GM19468 (cell line): ENCODE measurements at regions not wholly inside any gene's neighbourhood (a gene's known extent, or its start where the extent isn't known, plus 50 kb on each side); places are given as distances from the start of the nearest gene placed in this dataset.
"Not testable (repeated sequence)": the region's sequence is repeated elsewhere in the genome, so short reads cannot be mapped to it uniquely, and the experiment has no call there.

Source experiments
- ATAC-seq: cut with Tn5 transposase; IDR thresholded peaks from one replicate; pipeline ENCODE4 v1.9.1; 2021; ENCODE audit warnings: mild to moderate bottlenecking, moderate library complexity, moderate number of reproducible peaks; ENCODE audit not compliant: unreplicated experiment; ENCODE audit errors: extremely low read depth

GRCh38 chr3:110492876-110493275 lies 578.7 kb upstream of the NECTIN3 start:
- ATAC-seq: no peak

DNA sequence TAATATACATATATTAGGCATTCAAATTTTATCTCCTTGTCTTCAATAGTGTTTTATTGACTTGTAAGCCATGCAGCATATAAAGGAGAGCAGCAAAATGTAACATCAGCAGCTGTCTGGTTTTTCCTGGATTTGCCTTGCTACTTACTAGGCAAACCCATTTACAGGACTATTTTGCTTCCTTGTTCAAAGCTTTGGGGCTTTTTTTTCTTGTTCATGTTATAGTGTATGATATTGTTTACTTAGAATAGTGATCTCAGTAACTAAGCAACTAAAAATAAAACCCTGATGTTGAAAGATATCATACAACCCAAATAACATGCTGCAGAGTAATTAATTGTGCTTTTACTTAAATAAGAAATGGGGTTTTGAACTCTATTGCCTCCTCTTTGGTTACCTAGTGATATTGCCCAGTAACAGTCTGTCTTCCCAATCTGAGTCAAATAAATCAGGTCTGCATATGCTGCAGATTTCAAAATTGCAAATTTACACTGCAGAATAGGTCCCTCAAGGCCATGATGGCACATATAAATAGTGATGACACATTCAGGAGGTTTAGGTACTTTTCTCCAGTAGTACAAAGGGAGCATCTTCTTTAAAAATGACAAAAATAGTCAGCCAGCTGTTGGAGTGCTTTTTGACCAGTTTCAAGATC lies 578.1 kb upstream of the NECTIN3 start:
- no peak for ATAC-seq

DNA sequence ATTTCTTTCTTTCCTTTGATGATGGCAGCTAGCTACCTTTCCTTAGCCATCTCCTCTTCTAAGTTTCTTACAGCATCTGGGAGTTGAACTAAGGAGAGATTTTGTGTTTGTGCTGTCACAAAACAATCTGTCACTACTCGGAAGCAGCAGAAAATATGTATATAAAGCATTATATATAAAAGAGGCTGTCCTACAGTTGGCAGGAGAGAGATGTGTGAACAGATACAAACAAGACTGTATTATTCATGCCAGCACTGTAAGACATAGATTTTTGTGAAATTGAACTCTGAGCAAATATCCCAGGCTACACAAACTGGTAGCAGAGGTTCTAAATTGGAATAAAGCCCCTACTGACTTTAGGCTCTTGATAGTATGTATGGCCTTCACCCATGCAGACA lies 577.5 kb upstream of the NECTIN3 start:
- ATAC-seq: no peak

DNA sequence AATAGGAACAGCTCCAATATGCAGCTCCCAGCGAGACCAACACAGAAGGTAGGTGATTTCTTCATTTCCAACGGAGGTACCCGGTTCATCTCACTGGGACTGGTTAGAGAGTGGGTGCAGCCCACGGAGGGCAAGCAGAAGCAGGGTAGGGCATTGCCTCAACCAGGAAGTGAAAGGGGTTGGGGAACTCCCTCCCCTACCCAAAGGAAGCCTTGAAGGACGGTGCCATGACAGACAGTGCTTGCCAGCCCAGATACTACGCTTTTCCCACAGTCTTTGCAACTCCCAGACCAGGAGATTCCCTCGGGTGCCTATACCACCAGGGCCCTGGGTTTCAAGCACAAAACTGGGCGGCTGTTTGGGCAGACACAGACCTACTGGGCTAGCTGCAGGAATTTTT lies 576.9 kb upstream of the NECTIN3 start:
- no peak for ATAC-seq

- ATAC-seq: no peak
These were observed 576.3 kb upstream of the NECTIN3 start for GRCh38 chr3:110495201-110495927.

GRCh38 chr3:110504401-110504800 lies 567.2 kb upstream of the NECTIN3 start:
- no peak for ATAC-seq

- ATAC-seq: no peak
These were observed 566.7 kb upstream of the NECTIN3 start for GRCh38 chr3:110504901-110505300.

- ATAC-seq: no peak
These were observed 564.7 kb upstream of the NECTIN3 start for GRCh38 chr3:110506890-110507289.

DNA sequence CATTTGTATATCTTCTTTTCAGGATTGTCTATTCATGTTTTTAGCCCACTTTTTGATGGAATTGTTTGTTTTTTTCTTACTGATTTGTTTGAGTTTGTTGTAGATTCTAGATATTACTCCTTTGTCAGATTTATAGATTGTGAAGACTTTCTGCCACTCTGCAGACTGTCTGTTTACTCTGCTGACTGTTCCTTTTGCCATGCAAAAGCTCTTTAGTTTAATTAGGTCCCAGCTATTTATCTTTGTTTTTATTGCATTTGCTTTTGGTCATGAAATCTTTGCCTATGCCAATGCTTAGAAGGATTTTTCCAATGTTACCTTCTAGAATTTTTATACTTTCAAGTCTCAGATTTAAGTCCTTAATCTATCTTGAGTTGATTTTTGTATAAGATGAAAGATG lies 564.0 kb upstream of the NECTIN3 start:
- ATAC-seq: not testable (repeated sequence)

GRCh38 chr3:110512961-110513360 lies 558.7 kb upstream of the NECTIN3 start:
- no peak for ATAC-seq

DNA sequence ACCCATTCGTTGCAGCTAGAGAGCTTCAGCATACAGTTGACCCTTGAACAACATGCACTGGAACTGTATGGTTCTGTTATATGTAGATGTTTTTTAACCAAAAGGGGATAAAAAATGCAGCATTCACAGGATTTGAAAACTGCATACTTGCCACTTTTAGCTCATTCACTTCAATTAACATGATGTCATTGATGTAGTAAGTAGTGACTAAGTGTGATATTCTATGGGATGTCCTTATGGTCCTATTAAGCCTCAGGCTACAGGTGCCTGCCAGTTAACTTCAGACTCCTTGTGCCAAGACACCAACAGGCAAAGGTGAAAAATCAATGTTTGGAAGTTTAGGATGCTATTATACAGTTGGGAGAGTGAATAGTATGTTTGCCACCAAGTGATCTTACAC lies 553.6 kb upstream of the NECTIN3 start:
- ATAC-seq: no peak

DNA sequence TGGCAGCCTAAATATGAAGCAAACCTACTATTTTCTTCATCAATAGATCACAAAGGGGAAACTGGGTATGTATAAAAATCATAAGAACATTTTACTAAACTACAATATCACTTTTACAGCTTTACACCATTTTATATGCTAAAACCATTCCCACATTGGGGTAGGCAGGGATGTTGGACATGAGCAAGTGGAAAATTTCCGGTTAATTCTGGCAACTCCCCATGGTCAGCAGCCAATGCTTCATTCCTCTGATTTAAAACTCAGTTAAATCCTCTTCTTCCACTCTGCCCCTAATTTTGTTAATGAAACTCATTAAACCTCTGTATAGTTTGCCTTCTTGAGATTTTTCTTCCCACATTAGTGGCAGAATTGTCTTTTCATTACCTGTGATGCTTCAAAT lies 552.5 kb upstream of the NECTIN3 start:
- ATAC-seq: no peak

- no peak for ATAC-seq
These were observed 550.6 kb upstream of the NECTIN3 start for GRCh38 chr3:110521019-110521418.

- ATAC-seq: not testable (repeated sequence)
These were observed 546.0 kb upstream of the NECTIN3 start for GRCh38 chr3:110525558-110526064.

- ATAC-seq: no peak
These were observed 544.6 kb upstream of the NECTIN3 start for GRCh38 chr3:110526777-110527727.

GRCh38 chr3:110528305-110529121 lies 543.1 kb upstream of the NECTIN3 start:
- no peak for ATAC-seq

GRCh38 chr3:110530902-110531301 lies 540.7 kb upstream of the NECTIN3 start:
- no peak for ATAC-seq

DNA sequence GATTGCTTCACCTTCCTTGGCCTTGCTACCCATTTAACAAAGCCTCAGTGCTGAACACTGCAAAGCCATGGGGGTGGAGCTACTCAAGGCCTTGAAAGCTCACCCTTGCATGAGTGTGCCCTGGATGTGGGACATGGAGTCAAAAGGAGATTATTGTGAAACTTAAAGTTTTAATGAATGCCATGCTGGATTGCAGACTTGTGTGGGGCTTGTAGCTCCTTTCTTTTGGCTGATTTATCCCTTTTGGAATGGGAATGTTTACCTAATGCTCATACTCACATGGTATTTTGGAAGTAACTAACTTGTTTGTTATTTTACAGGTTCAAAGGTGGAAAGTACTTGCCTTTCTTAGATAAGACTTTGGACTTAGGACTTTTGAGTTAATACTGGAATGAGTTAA lies 538.5 kb upstream of the NECTIN3 start:
- ATAC-seq: no peak

GRCh38 chr3:110542552-110543150 lies 529.0 kb upstream of the NECTIN3 start:
- ATAC-seq: no peak
